WERI-Rb-1 (cell line): ENCODE measurements at regions not wholly inside any gene's neighbourhood (a gene's known extent, or its start where the extent isn't known, plus 50 kb on each side); places are given as distances from the start of the nearest gene placed in this dataset.
"Not testable (repeated sequence)": the region's sequence is repeated elsewhere in the genome, so short reads cannot be mapped to it uniquely, and the experiment has no call there.

Experiments used
- DNase-seq: peaks from one replicate; pipeline ENCODE4 v3.0.0-alpha.2; 2020
- H3K27ac ChIP-seq: fragments of 250-450 bp; sonication (Bioruptor Pico); 2 replicates; pipeline ENCODE4 v1.5.1; 2020; ENCODE audit warnings: mild to moderate bottlenecking, moderate library complexity
- H3K27me3 ChIP-seq: fragments of 250-450 bp; sonication (Bioruptor Pico); 2 replicates; pipeline ENCODE4 v1.5.1; 2021; ENCODE audit warnings: mild to moderate bottlenecking, low read depth, moderate library complexity; ENCODE audit not compliant: insufficient read depth, severe bottlenecking
- H3K36me3 ChIP-seq: fragments of 250-450 bp; sonication (Bioruptor Pico); 2 replicates; pipeline ENCODE4 v1.5.1; 2020; ENCODE audit warnings: mild to moderate bottlenecking, moderate library complexity
- H3K4me3 ChIP-seq: 2 replicates; pipeline ENCODE4 v1.5.1; 2011; ENCODE audit warnings: low read depth, mild to moderate bottlenecking, control low read depth, low read length
- H3K9me3 ChIP-seq: fragments of 250-450 bp; sonication (Bioruptor Pico); 2 replicates; pipeline ENCODE4 v1.5.1; 2021; ENCODE audit warnings: mild to moderate bottlenecking, moderate library complexity; ENCODE audit not compliant: severe bottlenecking
- TF ChIP-seq, protein P1 (sequence below): IDR thresholded peaks from 2 replicates; pipeline ENCODE4 v1.5.1; 2011; ENCODE audit warnings: low read depth, mild to moderate bottlenecking, control low read depth, inconsistent platforms, low read length

- H3K9me3 ChIP-seq: no peaks in the 10 kb centered on the region
- TF ChIP-seq, protein P1, sequence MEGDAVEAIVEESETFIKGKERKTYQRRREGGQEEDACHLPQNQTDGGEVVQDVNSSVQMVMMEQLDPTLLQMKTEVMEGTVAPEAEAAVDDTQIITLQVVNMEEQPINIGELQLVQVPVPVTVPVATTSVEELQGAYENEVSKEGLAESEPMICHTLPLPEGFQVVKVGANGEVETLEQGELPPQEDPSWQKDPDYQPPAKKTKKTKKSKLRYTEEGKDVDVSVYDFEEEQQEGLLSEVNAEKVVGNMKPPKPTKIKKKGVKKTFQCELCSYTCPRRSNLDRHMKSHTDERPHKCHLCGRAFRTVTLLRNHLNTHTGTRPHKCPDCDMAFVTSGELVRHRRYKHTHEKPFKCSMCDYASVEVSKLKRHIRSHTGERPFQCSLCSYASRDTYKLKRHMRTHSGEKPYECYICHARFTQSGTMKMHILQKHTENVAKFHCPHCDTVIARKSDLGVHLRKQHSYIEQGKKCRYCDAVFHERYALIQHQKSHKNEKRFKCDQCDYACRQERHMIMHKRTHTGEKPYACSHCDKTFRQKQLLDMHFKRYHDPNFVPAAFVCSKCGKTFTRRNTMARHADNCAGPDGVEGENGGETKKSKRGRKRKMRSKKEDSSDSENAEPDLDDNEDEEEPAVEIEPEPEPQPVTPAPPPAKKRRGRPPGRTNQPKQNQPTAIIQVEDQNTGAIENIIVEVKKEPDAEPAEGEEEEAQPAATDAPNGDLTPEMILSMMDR: no peak
- no peak for DNase-seq
- H3K27ac ChIP-seq: no peak overlapping the region
- no peak overlapping the region for H3K4me3 ChIP-seq
- H3K27me3 ChIP-seq: no peaks in the 10 kb centered on the region
- no peaks in the 10 kb centered on the region for H3K36me3 ChIP-seq
Observed at GRCh38 chr3:148510561-148510960, 187.1 kb upstream of the AGTR1 start.

- TF ChIP-seq, protein P1: no peak
- H3K4me3 ChIP-seq: no peak overlapping the region
- DNase-seq: no peak
- H3K27ac ChIP-seq: no peak overlapping the region
- H3K27me3 ChIP-seq: no peaks in the 10 kb centered on the region
- H3K9me3 ChIP-seq: no peaks in the 10 kb centered on the region
- H3K36me3 ChIP-seq: no peaks in the 10 kb centered on the region
Observed at GRCh38 chr3:148512648-148513047, 185.1 kb upstream of the AGTR1 start.

DNA sequence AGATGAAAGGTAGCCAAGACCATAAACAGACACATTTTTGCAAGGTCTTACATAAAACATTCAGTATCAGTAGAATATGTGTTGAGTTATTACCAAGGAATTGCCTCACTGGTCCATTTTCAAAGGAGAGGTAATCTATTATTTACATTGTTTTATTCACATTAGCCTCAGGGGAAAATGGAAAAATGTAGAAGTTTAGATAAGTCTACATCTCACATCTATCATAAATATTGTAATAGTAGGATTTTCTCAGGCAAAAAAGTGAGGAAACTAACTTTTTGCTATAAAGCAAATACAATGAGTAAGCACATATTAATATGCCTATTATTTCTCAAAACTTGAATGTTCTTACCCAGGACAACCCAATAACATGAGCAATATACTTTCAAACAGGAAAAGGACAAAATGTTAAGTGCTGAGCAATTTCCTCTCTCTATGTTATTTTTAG, 184.6 kb upstream of the AGTR1 start:
- no peak overlapping the region for H3K27ac ChIP-seq
- no peak for DNase-seq
- no peaks in the 10 kb centered on the region for H3K9me3 ChIP-seq
- no peak overlapping the region for H3K4me3 ChIP-seq
- no peaks in the 10 kb centered on the region for H3K36me3 ChIP-seq
- no peaks in the 10 kb centered on the region for H3K27me3 ChIP-seq
- TF ChIP-seq, protein P1: no peak

- TF ChIP-seq, protein P1: no peak
- Histone ChIP-seq H3K27ac (no peak overlapping the region), H3K36me3 (no peaks in the 10 kb centered on the region), H3K4me3 (no peak overlapping the region), H3K9me3 (no peaks in the 10 kb centered on the region), H3K27me3 (no peaks in the 10 kb centered on the region)
- DNase-seq: no peak
Observed at GRCh38 chr3:148518520-148518919, 179.2 kb upstream of the AGTR1 start.

DNA sequence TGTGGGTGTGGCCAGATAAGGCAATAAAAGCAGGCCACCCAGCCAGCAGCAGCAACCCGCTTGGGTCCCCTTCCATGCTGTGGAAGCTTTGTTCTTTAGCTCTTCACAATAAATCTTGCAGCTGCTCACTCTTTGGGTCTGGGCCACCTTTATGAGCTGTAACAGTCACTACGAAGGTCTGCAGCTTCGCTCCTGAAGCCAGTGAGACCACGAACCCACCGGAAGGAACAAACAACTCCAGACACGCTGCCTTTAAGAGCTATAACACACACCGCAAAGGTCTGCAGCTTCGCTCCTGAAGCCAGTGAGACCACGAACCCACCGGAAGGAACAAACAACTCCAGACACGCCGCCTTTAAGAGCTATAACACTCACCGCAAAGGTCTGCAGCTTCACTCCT, 172.1 kb upstream of the AGTR1 start:
- DNase-seq, H3K27me3 ChIP-seq, H3K9me3 ChIP-seq, H3K27ac ChIP-seq, H3K36me3 ChIP-seq, H3K4me3 ChIP-seq: not testable (repeated sequence)

GRCh38 chr3:148528024-148528423, 169.7 kb upstream of the AGTR1 start:
- H3K4me3 ChIP-seq: no peak overlapping the region
- H3K9me3 ChIP-seq: no peaks in the 10 kb centered on the region
- no peaks in the 10 kb centered on the region for H3K36me3 ChIP-seq
- DNase-seq: no peak
- TF ChIP-seq, protein P1: no peak
- no peaks in the 10 kb centered on the region for H3K27me3 ChIP-seq
- no peak overlapping the region for H3K27ac ChIP-seq
